TTC549 (cell line): ENCODE measurements at regions not wholly inside any gene's neighbourhood (a gene's known extent, or its start where the extent isn't known, plus 50 kb on each side); places are given as distances from the start of the nearest gene placed in this dataset.
"Not testable (repeated sequence)": the region's sequence is repeated elsewhere in the genome, so short reads cannot be mapped to it uniquely, and the experiment has no call there.

Experiments used
- FAIRE-seq: peaks from 2 replicates; lab custom pipeline; 2012; peaks lifted over from hg19 to GRCh38; lab: Jason Lieb, UNC

DNA sequence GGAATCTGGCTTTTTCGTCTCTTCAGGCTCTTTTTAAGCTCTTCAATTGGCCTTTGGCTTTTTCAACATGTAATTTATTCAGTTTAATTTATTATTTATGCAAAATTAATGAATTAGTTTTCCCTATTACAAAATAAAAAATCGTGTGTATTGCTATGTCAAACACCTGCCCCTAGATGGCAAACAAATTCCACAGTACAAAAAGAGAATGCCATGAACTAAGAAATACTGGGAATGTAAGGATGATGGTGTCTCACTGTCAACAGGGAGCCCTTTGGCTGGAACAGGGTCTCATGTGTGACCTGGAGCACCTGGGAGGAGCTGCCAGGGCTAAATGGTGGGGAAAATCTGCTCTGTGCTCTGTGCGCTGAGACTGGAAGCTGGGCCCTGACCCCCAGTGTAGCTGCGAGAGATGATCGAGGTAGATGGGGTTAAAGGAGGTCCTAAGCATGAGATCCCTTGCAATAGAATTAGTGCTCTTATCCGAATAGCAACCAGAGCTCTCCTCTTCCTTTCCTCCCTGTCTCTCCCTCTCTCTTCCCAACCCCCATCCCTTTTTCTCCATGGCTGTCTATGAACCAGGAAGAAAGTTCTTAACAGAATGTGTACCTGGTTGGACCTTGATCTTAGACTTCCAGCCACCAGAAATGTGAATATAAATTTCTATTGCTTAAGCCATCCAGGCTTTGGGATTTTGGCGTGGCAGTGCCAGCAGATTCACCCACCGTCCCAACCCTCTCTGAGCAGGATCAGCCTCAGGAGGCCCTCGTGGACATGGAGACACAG, 1183.5 kb downstream of the RPIA start:
- FAIRE-seq, result not testable (repeated sequence)

DNA sequence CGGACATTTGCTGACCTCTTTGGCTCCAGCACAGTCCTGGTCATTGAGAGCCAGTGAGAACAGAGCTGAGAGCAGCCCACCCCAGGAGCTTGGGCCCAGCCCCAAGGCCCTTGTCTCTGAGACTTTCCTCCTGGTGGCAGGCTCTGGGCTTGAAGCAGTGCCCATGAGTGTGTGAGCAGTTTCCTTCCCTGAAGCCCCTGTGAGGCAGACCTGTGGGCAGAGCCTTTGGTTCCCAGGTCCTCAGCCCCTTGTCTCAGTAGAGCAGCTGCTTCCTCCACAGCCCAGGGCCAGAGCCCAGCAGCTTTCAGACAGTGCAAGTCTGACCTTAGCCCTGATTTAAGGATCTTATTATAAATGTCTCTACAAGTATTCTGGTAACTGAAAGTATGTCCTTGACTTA, 1185.0 kb downstream of the RPIA start:
- not testable (repeated sequence) for FAIRE-seq

DNA sequence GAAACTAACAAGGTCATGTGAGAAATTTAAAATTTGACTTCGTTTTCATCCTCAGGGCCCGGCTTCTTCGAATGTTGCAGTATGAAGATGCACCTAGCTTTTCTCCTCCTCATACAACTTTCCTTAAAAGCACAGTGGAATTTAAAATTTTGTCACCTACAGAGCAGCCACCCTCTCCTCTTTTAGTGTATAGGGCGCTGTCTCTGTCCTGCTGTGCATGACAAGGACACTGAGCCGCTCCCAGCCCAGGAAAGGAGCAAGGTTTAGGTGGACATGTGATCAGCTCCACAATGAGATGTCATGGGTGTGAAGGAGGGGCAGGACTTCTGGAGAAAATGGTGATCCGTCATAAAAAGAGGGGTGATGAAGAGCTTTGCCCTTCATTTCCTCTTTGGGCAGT, 1185.4 kb downstream of the RPIA start:
- FAIRE-seq, result not testable (repeated sequence)

DNA sequence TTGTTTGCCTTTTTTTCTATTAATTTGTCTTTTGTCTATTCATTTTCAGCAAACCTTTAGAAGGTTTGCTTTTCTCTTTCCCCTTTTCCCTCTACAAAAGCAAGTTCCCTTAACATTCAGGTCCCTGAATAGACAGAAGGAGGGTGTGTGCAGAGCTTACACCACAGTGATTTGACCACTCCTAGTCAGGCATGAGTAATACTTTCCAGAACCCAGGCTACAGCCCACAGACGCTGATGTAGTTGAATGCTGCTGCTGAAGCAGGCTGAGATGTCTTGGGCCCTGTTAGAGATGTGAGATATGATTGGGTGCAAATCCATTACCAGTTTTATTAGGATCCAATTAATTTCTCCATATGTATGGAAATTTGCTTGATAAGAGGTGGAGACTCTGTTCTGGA, 1191.4 kb downstream of the RPIA start:
- not testable (repeated sequence) for FAIRE-seq

DNA sequence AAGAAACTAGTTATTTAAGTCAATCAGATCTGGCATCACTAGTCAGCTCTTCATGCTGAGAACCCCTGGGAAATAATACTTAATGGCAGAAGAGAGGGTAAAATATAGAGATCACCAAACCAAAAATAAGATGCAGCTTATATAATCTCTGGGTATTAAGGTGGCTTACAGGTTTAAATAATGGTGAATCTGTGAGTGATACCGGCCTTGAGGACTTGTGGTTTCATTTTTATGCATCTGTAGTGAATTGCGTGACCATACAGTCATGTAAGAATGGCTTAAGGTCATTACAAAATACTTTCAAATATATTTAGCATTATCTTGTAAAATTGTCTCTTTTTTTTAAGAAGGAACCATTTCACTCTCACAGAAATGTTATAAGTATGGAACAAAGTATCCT, 1192.2 kb downstream of the RPIA start:
- FAIRE-seq, result not testable (repeated sequence)

DNA sequence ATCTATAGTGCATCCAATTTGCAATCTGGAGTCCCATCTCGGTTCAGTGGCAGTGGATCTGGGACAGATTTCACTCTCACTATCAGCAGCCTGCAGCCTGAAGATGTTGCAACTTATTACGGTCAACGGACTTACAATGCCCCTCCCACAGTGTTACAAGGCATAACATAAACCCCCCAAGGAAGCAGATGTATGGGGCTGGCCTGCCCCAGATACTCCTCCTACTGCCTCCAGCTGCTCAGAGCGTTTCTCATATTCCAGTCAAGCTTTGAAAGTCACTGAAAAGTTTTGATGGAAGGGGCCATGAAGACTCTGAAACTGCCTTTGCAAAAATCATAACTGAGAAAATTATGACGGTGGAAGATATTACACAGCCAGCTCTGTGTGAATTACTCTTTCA, 1193.6 kb downstream of the RPIA start:
- not testable (repeated sequence) for FAIRE-seq

DNA sequence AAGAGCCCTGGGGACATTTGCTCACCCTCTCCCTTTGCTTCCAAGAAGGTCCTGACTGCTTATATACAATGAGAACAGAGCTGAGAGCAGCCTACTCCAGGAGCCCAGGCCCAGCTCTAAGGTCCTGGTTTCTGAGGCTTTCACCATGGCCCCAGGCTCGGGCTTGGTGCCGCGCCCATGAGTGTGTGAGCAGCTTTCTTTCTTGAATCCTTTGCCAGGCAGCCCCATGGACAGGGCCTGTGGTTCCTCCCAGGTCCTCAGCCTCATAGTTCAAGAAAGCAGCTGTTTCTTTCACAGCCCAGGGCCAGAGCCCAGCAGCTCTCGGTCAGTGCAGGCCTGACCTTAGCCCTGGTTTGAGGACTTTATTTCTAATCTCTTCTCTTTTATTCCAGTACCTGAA, 1197.2 kb downstream of the RPIA start:
- not testable (repeated sequence) for FAIRE-seq

DNA sequence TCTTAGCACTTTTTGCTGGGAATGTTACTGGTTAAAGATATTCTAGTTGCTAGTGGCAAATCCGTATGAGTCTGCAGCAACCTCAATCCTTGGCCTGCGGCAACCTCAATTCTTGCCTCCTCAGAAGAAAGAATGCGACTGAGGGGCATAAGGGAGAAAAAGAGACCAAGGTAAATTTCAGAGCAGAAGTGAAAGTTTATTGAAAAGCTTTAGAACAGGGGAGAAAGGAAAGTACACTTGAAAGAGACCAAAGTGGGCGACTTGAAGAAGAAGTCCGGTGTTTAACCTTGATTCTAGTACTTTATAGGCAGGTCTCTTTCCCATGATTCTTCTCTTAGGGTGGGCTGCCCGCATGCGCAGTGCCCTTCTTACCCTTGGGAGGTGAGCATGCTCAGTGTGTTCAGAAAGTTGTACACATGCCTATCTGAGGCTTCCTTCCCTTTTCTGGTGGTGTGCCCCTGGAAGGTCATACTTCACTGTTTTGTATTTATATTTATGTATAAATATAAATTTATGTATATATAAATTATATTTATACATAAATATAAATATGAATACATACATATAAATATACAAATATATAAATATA, 1198.8 kb downstream of the RPIA start:
- FAIRE-seq, result peak; percentile 95

DNA sequence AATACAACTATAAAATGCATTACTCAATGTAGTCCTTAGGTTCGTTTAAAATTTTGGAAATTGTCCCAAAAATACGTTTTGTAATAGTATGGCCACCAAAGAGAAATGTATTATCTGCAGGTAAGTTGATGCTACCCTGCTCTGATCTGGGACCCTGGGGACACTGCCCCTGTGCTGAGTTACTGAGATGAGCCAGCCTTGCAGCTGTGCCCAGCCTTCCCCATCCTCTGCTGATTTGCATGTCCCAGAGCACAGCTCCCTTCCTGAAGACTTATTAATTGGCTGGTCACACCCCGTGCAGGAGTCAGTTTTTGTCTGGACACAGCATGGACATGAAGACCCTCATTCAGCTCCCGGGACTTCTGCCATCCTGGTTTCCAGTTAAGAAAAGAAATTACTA, 1203.5 kb downstream of the RPIA start:
- not testable (repeated sequence) for FAIRE-seq

DNA sequence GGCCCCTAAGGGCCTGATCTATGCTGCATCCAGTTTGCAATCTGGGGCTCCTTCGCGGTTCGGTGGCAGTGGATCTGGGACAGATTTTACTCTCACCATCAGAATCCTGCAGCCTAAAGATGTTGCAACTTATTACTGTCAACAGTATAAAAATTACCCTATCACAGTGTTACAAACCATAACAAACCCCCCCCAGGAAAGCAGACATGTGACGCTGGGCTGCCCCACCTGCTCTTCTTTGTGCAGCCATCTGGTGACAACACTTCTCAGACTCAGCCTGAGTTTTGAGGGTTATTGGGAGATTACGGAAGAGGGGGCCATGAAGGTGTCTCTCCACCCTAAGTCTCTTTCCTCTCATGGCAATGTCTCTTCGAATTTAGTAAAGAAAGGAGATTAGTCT, 1204.2 kb downstream of the RPIA start:
- not testable (repeated sequence) for FAIRE-seq

DNA sequence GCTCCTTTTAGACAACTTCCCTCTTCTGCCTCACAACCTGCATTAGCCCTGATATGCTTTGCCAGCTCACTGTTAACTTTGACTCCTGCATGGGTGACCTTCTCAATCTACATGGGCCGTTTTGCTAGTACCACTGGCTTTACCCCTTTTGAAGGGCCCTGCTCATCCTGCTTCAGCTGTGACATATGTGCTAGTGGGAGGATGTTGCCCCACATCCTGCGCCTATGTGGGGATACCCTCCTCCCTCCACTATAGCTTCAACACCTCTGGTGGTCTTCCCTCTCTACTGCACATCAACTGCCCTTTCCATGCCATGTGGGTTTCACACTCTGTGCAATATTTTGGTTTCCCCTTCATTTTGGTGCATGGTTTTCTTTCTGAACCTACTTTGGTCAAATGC, 1235.5 kb downstream of the RPIA start:
- not testable (repeated sequence) for FAIRE-seq

DNA sequence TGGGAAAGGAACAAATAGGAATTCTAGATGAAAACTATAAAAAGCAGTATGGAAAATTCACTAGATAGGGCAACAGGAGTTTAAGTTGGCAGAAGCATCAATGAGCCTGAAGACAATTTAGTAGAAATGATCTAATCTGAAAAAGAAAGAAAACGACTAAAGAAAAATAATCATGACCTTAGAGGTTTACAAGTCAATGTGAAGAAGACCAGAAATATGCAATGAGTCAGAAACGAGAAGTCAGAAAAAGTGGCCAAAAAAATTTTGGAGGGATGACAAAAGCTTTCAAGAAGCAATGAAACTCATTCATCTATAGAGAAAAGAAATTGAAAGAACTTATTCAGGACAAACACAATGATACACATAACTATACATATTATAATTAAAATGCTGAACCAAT, 1244.0 kb downstream of the RPIA start:
- FAIRE-seq, result not testable (repeated sequence)

DNA sequence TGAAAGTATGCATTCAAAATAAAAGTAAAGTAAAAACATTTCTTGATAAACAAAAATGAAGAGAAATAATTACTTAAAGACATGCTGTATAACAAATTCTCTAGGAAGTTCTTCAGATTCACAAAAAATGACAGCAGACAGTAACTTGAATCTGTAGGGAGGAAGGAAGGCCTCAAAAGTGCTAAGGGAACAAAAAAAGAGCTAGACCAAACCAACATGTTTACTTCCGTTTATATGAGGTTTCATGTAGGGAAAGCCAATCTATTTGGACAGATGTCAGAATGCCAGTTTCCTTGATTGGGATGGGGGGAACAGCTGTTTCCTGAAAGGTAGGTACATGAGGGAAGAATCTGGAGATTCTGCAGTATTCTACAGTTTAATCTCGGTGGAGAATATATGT, 1244.5 kb downstream of the RPIA start:
- not testable (repeated sequence) for FAIRE-seq

DNA sequence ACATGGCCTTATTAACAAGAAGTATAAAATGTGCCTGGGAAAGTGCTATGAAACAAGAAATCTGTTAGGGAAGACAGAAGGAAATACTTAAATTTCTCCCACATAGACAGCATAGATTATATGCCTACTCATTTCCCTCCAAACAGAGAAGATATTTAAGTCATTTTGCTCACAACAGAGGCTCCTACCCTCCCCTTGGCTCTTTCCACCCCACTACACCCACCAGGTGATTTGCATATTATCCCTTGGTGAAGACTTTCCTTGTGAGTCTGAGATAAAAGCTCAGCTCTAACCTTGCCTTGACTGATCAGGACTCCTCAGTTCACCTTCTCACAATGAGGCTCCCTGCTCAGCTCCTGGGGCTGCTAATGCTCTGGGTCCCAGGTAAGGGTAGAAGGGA, 1245.1 kb downstream of the RPIA start:
- FAIRE-seq, result not testable (repeated sequence)

DNA sequence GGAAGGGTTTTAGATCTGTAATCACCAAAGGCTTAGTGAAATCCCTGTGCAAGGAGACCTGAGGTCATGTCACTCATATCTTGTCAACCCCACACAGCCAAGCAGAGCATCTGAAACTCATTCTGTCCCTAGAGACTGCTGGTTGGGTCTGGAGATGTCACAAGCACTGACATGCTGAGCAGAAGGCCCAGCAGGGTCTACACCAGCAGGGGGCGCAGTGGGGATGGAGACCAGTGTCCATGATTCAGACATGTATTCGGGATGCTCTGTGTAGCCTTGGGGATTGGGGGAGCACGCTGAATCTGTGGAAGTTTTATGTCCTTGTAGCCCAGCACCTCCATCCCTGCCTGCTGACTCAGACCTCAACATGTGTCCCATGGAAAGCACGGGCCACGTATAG, 1247.3 kb downstream of the RPIA start:
- not testable (repeated sequence) for FAIRE-seq

DNA sequence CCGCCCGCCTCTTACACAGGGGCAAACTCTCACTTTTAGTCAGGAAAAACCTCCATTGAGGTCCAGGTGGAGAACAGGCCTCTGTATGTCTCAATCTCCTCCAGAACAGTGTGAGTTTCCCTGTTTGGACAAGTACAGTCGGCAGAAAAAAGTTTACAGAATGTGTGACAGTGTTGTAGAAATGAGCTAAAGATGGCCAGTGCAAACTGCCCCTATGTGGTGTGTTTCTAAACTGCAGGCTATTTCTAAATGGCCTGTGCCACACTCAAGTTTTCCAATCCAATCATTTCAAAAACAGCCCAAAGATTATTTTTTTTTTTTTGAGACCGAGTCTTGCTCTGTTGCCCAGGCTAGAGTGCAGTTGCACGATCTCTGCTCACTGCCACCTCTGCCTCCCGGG, 1252.8 kb downstream of the RPIA start:
- not testable (repeated sequence) for FAIRE-seq

DNA sequence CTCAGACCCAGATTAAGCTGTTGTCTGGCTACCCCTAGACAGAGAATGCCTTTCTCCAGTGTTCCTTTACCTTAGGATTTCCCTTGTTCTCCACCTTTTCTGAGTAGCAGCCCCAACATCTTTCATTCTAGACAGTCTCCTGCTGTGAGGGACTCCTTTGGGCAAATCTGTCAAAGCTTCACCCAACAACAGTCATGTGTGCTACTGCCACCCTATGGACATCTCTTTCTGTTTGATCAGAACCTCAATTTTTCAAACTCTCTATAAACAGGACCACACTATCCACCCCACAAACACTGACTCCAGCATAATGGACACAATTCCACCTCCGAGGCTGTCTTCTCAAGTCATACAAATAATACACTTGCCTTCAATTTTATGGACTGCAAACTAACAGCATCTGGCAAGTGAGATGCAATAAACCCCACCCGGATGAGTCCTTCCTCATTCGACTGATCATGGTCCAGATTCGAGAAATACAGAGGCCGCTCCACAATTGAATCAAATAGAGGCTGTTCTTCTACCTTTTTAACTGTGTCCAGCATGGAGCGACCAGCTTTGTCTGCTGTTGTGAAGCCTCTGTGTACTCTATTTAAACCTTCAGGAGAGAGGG, 1253.6 kb downstream of the RPIA start:
- not testable (repeated sequence) for FAIRE-seq

DNA sequence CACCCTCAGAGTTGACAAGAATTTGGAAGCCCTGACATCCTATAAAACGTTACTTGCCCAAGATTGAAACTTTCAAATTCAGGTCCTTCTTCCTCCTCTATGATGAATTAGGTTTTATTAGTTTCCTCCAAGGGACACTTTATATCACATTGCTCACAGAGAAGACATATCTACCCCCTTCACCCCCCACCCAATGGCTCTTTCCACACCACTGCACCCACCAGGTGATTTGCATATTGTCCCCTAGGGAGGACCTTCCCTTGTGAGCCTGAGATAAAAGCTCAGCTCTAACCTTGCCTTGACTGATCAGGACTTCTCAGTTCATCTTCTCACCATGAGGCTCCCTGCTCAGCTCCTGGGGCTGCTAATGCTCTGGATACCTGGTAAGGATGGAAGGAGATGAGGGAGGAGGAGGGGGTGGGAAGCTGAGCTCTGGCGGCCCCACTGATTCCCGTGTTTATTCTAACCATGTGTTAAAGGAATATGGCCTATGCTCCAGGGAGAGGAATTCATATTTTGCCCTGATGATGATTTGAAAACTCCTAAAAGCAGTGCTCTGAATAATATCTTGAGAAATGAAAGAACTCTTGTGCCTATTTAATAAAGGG, 1255.8 kb downstream of the RPIA start:
- FAIRE-seq, result not testable (repeated sequence)

DNA sequence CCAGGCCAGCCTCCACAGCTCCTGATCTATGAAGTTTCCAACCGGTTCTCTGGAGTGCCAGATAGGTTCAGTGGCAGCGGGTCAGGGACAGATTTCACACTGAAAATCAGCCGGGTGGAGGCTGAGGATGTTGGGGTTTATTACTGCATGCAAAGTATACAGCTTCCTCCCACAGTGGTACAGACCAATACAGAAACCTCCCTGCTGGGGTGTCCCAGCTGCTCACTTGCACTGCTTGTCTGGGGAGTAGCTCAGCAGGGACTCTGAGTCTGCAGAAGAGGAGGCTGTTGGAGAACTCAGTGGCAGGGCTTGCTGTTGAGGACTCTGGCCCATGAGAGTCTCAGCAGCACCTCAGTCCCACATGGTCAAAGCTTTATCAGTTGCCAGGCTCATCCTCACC, 1256.6 kb downstream of the RPIA start:
- not testable (repeated sequence) for FAIRE-seq

DNA sequence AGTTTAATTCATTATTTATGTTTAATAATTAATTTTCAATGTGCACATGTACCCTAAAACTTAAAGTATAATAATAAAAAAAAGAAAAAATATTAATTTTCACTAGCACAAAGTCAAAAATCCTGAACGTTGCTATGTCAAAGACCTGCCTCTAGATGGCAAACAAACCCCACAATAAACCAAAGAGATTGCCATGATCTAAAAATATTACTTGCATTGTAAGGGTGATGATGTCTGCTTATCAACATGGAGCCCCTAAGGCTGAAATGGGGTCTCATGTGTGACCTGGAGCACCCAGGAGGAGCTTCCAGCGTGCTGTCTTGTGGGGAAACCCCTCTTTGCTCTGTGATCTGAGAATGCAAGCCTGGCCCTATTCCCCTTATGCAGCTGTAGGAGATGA, 1259.3 kb downstream of the RPIA start:
- peak; percentile 94 for FAIRE-seq

DNA sequence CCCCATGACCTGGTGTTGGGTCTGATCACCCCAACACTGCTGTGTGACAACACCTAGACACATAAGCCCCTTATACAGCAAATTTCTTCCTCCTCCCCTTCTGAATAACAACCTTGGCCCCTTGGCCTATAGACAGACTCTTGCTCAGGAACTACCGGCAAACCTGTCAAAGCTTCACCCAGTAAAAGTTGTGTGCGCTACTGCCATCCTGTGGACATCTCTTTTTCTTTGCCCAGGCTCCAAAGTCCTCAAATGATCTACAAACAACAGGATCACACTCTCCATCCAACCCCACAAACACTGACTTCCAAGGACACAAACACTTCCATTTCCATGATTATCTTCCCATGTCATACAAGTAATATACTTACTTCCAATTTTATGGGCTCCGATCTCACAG, 1265.8 kb downstream of the RPIA start:
- not testable (repeated sequence) for FAIRE-seq

DNA sequence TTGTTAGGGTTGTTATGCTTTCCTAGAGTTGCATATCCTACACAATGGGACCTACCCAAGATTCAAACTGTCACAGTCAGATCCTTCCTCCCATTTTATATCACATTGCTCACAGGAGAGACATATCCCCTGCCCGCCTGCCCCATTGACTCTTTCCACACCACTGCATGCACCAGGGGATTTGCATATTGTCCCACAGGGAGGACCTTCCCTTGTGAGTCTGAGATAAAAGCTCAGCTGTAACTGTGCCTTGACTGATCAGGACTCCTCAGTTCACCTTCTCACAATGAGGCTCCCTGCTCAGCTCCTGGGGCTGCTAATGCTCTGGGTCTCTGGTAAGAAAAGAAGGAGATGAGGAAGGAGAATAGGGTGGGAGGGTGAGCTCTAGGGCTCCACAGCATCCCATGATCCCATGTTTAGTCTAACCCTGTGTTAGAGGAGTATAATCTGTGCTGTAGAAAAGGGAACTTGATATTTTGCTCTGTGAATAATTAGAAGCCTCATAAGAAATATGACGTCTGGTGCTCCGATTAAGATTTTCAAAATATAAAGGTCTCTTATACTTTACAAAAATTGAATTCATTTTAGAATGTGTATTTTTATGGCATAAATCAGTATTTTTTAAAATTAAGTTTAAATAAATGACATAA, 1268.4 kb downstream of the RPIA start:
- FAIRE-seq, result not testable (repeated sequence)
